Neural crest cell (in vitro differentiated cells): ENCODE measurements at regions not wholly inside any gene's neighbourhood (a gene's known extent, or its start where the extent isn't known, plus 50 kb on each side); places are given as distances from the start of the nearest gene placed in this dataset.

Source experiments
- DNase-seq: peaks from one replicate; pipeline ENCODE4 v3.0.0; 2021; ENCODE audit warnings: low read depth, mixed read lengths, low spot score
- H3K27ac Mint-ChIP-seq: one replicate; pipeline ENCODE4 v1.8.0; 2021; ENCODE audit warnings: mild to moderate bottlenecking, mixed read lengths; ENCODE audit not compliant: unreplicated experiment
- H3K27me3 Mint-ChIP-seq: 2 replicates; pipeline ENCODE4 v1.8.0; 2021; ENCODE audit warnings: low read depth, mild to moderate bottlenecking, mixed read lengths
- H3K36me3 Mint-ChIP-seq: 2 replicates; pipeline ENCODE4 v1.8.0; 2021; ENCODE audit warnings: low read depth, mild to moderate bottlenecking, mixed read lengths
- H3K4me1 Mint-ChIP-seq: 2 replicates; pipeline ENCODE4 v1.8.0; 2021; ENCODE audit warnings: mixed read lengths
- H3K4me3 Mint-ChIP-seq: one replicate; pipeline ENCODE4 v1.8.0; 2021; ENCODE audit warnings: mild to moderate bottlenecking, mixed read lengths
- H3K9me3 Mint-ChIP-seq: 2 replicates; pipeline ENCODE4 v1.8.0; 2021; ENCODE audit warnings: mixed read lengths
- TF ChIP-seq, protein P1 (sequence below): fragments of 200-600 bp; sonication (generic); conservative IDR thresholded peaks from 2 replicates; pipeline ENCODE4 v1.5.0; 2021; ENCODE audit warnings: antibody characterized with exemption, mild to moderate bottlenecking

DNA sequence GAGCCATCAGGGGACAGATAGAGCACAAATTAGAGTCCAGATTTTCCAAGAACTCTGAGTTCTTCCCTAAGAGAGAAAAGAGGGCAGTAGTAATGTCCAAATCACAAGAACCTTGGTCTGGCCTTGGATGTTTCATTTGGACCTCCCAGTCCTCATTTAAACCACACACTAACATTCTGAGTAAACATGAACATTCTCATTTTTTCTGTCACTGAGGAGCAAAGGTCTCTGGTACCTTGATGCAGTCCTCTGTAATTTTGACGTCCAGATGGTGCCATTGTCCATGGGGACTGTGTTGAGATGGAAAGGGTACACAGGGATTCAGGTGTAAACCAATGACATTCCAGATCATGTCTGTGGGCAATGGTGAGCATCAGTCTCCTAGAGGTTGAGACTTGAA, 225.4 kb upstream of the PHYHIPL start:
- H3K9me3 Mint-ChIP-seq, result no peaks in the 10 kb centered on the region
- peaks cover 9% of the 10 kb centered on the region for H3K4me1 Mint-ChIP-seq
- no peak overlapping the region for H3K4me3 Mint-ChIP-seq
- TF ChIP-seq, protein P1, sequence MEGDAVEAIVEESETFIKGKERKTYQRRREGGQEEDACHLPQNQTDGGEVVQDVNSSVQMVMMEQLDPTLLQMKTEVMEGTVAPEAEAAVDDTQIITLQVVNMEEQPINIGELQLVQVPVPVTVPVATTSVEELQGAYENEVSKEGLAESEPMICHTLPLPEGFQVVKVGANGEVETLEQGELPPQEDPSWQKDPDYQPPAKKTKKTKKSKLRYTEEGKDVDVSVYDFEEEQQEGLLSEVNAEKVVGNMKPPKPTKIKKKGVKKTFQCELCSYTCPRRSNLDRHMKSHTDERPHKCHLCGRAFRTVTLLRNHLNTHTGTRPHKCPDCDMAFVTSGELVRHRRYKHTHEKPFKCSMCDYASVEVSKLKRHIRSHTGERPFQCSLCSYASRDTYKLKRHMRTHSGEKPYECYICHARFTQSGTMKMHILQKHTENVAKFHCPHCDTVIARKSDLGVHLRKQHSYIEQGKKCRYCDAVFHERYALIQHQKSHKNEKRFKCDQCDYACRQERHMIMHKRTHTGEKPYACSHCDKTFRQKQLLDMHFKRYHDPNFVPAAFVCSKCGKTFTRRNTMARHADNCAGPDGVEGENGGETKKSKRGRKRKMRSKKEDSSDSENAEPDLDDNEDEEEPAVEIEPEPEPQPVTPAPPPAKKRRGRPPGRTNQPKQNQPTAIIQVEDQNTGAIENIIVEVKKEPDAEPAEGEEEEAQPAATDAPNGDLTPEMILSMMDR, result no peak
- H3K27me3 Mint-ChIP-seq, result no peaks in the 10 kb centered on the region
- H3K27ac Mint-ChIP-seq, result no peak overlapping the region
- DNase-seq, result no peak
- no peaks in the 10 kb centered on the region for H3K36me3 Mint-ChIP-seq

DNA sequence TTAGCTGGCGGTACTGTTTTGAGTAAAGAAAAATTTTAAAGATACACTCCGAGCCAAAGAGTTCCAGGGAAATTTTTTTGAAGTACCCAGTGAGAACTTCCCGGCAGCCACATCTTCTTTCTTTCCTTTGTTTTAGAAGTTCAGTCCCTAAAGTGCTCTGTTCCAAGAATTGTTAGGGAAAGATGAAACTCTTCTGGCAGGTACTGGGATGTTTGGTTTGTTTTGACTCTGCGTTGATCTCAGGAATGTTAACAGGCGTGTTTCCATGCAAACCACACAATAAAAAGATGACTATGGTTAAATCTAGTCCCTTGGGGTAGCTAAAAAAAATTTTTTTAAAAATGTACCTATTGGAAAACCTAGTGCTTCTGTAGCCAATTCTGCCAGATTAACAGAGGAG, 224.7 kb upstream of the PHYHIPL start:
- no peaks in the 10 kb centered on the region for H3K36me3 Mint-ChIP-seq
- H3K27me3 Mint-ChIP-seq, result no peaks in the 10 kb centered on the region
- H3K27ac Mint-ChIP-seq, result no peak overlapping the region
- DNase-seq, result no peak
- H3K9me3 Mint-ChIP-seq, result no peaks in the 10 kb centered on the region
- no peak overlapping the region for H3K4me3 Mint-ChIP-seq
- H3K4me1 Mint-ChIP-seq, result peaks cover 9% of the 10 kb centered on the region
- TF ChIP-seq, protein P1, result no peak

DNA sequence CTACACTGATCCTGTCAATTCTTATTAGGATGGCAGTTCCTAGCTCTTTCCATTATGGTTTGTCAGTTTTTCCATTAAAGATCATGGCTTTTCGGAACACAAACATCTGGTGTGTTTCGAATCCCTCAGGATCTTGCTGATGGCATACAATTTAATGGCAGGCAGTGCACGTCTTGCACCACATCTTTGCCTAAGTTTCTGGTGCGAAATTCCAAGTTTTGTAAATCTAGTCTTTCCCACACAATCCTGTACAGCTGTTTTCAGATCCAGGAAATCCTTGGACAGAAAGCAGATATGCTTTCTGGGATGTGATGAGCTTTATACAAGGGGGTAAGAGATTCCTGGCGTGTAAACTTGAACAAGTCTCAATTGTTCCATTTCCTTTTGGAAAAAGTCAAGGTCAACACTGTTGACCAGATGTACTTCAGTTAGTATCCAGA, 224.3 kb upstream of the PHYHIPL start:
- no peaks in the 10 kb centered on the region for H3K9me3 Mint-ChIP-seq
- no peak overlapping the region for H3K4me3 Mint-ChIP-seq
- peaks cover 9% of the 10 kb centered on the region for H3K4me1 Mint-ChIP-seq
- no peaks in the 10 kb centered on the region for H3K36me3 Mint-ChIP-seq
- TF ChIP-seq, protein P1, result no peak
- H3K27me3 Mint-ChIP-seq, result no peaks in the 10 kb centered on the region
- H3K27ac Mint-ChIP-seq, result no peak overlapping the region
- no peak for DNase-seq

DNA sequence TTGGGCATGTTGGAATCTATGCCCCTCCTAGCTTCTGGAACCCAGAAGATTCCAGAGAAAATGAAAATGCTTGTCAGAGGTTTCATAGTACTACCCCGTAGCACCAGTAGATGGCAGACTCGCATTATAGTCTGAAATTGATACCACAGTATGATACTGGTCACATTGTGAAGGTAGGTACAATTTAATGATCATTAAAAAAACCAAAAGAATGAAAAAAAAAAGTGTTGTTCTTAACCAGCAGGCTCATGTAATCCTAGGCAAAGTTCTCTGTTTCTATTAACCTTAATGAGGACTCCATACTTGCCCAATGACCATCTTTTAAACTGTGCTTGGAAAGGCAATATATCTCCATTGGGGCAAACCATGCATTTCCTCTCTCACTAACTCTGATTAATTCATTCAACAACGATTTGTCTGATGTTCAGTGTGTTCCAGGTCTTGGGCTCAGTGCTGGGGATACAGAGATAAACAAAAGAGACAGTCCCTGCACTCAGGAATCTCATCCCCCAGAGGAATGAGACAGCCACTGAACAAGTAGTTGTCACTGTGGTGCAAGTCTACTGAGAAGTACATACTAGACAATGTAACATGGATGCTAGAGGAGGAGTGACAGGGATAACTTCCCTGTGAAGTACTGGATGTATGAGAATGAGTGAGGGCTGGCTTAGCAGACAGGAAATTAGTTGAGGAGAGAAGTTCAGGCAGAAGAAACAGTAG, 223.5 kb upstream of the PHYHIPL start:
- Mint-ChIP-seq H3K4me3 (no peak overlapping the region), H3K9me3 (no peaks in the 10 kb centered on the region), H3K27ac (no peak overlapping the region), H3K36me3 (no peaks in the 10 kb centered on the region), H3K27me3 (no peaks in the 10 kb centered on the region), H3K4me1 (peaks cover 9% of the 10 kb centered on the region)
- TF ChIP-seq, protein P1, result peak; percentile 89
- DNase-seq, result peak; percentile 65

DNA sequence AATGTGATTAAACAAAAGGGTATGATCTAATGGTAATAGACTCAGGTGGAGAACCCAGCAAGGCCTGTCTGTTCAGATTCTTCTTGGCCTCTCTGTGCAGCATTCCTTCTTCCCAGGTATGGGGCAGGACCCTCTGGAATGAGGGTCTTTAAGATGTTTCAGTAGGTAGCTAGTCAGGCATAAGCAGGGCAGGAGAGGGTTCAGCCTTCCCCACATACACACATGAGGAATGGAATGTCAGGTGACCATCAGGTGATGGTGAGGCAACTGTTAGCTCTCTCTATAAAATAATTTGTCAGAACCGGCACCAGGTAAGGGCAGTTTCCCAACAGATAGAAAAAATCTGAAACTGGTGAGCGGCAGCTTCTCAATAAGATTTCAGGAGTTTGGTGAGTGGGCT, 222.3 kb upstream of the PHYHIPL start:
- no peaks in the 10 kb centered on the region for H3K9me3 Mint-ChIP-seq
- no peaks in the 10 kb centered on the region for H3K36me3 Mint-ChIP-seq
- H3K27ac Mint-ChIP-seq, result no peak overlapping the region
- no peak for DNase-seq
- TF ChIP-seq, protein P1, result no peak
- no peak overlapping the region for H3K4me3 Mint-ChIP-seq
- H3K4me1 Mint-ChIP-seq, result peaks cover 9% of the 10 kb centered on the region
- no peaks in the 10 kb centered on the region for H3K27me3 Mint-ChIP-seq
